SK-N-SH treated with all-trans-retinoic acid at 6 μM for 48 hours (cell line): ENCODE measurements at regions not wholly inside any gene's neighbourhood (a gene's known extent, or its start where the extent isn't known, plus 50 kb on each side); places are given as distances from the start of the nearest gene placed in this dataset.

ENCODE experiments used
- ATAC-seq: fragments of 200-7000 bp; cut with Tn5 transposase; 3 replicates; pipeline ENCODE4 v1.9.1; 2020; ENCODE audit warnings: mild to moderate bottlenecking, moderate library complexity
- ARNTL ChIP-seq: fragments of 450-650 bp; formaldehyde crosslinking; IDR thresholded peaks from 2 replicates; pipeline ENCODE4 v1.5.0; 2020; ENCODE audit warnings: low read depth, mild to moderate bottlenecking, moderate library complexity, borderline replicate concordance
- BACH2 ChIP-seq: fragments of 250-450 bp; sonication (Bioruptor Pico); IDR thresholded peaks from 2 replicates; pipeline ENCODE4 v1.9.0; 2021; ENCODE audit warnings: mild to moderate bottlenecking, borderline replicate concordance
- CSDC2 ChIP-seq: fragments of 250-450 bp; sonication (Bioruptor Pico); IDR thresholded peaks from 2 replicates; pipeline ENCODE4 v1.5.0; 2020; ENCODE audit warnings: mild to moderate bottlenecking, moderate library complexity
- ESRRG ChIP-seq: fragments of 250-450 bp; sonication (Bioruptor Pico); IDR thresholded peaks from 2 replicates; pipeline ENCODE4 v1.6.1; 2021; ENCODE audit warnings: mild to moderate bottlenecking
- GLIS3 ChIP-seq: fragments of 250-450 bp; sonication (Bioruptor Pico); IDR thresholded peaks from 2 replicates; pipeline ENCODE4 v1.5.0; 2020; ENCODE audit warnings: mild to moderate bottlenecking, moderate library complexity
- OSR1 ChIP-seq: fragments of 250-450 bp; sonication (Bioruptor Pico); IDR thresholded peaks from 2 replicates; pipeline ENCODE4 v1.8.0; 2022; ENCODE audit warnings: moderate library complexity, mild to moderate bottlenecking, inconsistent platforms
- PPARA ChIP-seq: fragments of 250-450 bp; sonication (Bioruptor Pico); IDR thresholded peaks from 2 replicates; pipeline ENCODE4 v1.5.0; 2020; ENCODE audit warnings: mild to moderate bottlenecking, borderline replicate concordance
- RARB ChIP-seq: fragments of 250-450 bp; sonication (Bioruptor Pico); IDR thresholded peaks from 2 replicates; pipeline ENCODE4 v1.8.0; 2021; ENCODE audit warnings: mild to moderate bottlenecking, moderate library complexity
- SNAI2 ChIP-seq: fragments of 250-450 bp; sonication (Bioruptor Pico); IDR thresholded peaks from 2 replicates; pipeline ENCODE4 v1.5.0; 2020; ENCODE audit warnings: mild to moderate bottlenecking, moderate library complexity
- TCF4 ChIP-seq: fragments of 250-450 bp; sonication (Bioruptor Pico); IDR thresholded peaks from 2 replicates; pipeline ENCODE4 v1.8.0; 2021; ENCODE audit warnings: mild to moderate bottlenecking, moderate library complexity, borderline replicate concordance
- TOX ChIP-seq: fragments of 250-450 bp; sonication (Bioruptor Pico); IDR thresholded peaks from 2 replicates; pipeline ENCODE4 v1.8.0; 2021; ENCODE audit warnings: mild to moderate bottlenecking, moderate library complexity, borderline replicate concordance
- ZC3H10 ChIP-seq: fragments of 250-450 bp; sonication (Bioruptor Pico); IDR thresholded peaks from 2 replicates; pipeline ENCODE4 v1.5.1; 2021; ENCODE audit warnings: mild to moderate bottlenecking, moderate library complexity
- ZFP3 ChIP-seq: fragments of 250-450 bp; sonication (Bioruptor Pico); IDR thresholded peaks from 2 replicates; pipeline ENCODE4 v1.5.0; 2020; ENCODE audit warnings: mild to moderate bottlenecking, moderate library complexity
- ZFP30 ChIP-seq: fragments of 450-650 bp; formaldehyde crosslinking; IDR thresholded peaks from 2 replicates; pipeline ENCODE4 v1.5.0; 2022; ENCODE audit warnings: mild to moderate bottlenecking, moderate library complexity
- ZNF565 ChIP-seq: fragments of 450-650 bp; formaldehyde crosslinking; conservative IDR thresholded peaks from 2 replicates; pipeline ENCODE4 v1.5.0; 2020; ENCODE audit warnings: low read depth, mild to moderate bottlenecking, moderate library complexity
- ZNF70 ChIP-seq: fragments of 450-650 bp; formaldehyde crosslinking; IDR thresholded peaks from 2 replicates; pipeline ENCODE4 v1.5.0; 2020; ENCODE audit warnings: mild to moderate bottlenecking, moderate library complexity
- TF ChIP-seq, protein P1 (sequence below): fragments of 250-450 bp; sonication (Bioruptor Pico); IDR thresholded peaks from 2 replicates; pipeline ENCODE4 v1.5.0; 2020; ENCODE audit warnings: mild to moderate bottlenecking, moderate library complexity
- TF ChIP-seq, protein P2 (sequence below): fragments of 250-450 bp; sonication (Bioruptor Pico); IDR thresholded peaks from 2 replicates; pipeline ENCODE4 v1.5.1; 2020; ENCODE audit warnings: low read depth, mild to moderate bottlenecking, moderate library complexity
- TF ChIP-seq, protein P3 (sequence below): fragments of 250-450 bp; sonication (Bioruptor Pico); IDR thresholded peaks from 2 replicates; pipeline ENCODE4 v1.5.1; 2021; ENCODE audit warnings: mild to moderate bottlenecking, moderate library complexity
- TF ChIP-seq, protein P4 (sequence below): fragments of 250-450 bp; sonication (Bioruptor Pico); IDR thresholded peaks from 2 replicates; pipeline ENCODE4 v1.8.0; 2021; ENCODE audit warnings: low read depth, mild to moderate bottlenecking, moderate library complexity, borderline replicate concordance
- TF ChIP-seq, protein P5 (sequence below): fragments of 250-450 bp; sonication (Bioruptor Pico); IDR thresholded peaks from 2 replicates; pipeline ENCODE4 v1.8.0; 2020; ENCODE audit warnings: mild to moderate bottlenecking, moderate library complexity, borderline replicate concordance

DNA sequence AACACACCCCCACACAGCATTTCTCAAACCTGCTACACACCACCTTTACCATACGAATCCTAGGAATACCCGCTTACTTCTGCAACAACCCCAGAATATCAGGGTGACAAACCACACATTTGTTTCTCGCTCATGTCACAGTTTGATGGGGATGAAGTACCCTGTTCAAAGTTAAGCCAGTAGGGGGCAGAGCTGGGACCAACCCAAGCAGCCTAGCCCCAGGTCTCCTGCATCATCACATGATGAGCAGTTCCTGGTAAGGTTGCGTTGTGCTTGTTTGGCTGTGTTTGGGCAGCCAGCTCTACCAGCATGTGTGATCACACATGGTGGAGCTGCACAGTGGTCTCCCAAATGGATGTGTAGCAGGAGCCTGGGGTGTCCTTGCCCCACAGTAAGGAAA lies 103.6 kb upstream of the C16orf82 start:
- TF ChIP-seq, protein P1, sequence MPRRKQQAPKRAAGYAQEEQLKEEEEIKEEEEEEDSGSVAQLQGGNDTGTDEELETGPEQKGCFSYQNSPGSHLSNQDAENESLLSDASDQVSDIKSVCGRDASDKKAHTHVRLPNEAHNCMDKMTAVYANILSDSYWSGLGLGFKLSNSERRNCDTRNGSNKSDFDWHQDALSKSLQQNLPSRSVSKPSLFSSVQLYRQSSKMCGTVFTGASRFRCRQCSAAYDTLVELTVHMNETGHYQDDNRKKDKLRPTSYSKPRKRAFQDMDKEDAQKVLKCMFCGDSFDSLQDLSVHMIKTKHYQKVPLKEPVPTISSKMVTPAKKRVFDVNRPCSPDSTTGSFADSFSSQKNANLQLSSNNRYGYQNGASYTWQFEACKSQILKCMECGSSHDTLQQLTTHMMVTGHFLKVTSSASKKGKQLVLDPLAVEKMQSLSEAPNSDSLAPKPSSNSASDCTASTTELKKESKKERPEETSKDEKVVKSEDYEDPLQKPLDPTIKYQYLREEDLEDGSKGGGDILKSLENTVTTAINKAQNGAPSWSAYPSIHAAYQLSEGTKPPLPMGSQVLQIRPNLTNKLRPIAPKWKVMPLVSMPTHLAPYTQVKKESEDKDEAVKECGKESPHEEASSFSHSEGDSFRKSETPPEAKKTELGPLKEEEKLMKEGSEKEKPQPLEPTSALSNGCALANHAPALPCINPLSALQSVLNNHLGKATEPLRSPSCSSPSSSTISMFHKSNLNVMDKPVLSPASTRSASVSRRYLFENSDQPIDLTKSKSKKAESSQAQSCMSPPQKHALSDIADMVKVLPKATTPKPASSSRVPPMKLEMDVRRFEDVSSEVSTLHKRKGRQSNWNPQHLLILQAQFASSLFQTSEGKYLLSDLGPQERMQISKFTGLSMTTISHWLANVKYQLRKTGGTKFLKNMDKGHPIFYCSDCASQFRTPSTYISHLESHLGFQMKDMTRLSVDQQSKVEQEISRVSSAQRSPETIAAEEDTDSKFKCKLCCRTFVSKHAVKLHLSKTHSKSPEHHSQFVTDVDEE (CRISPR knock-in tag), result no peak
- TF ChIP-seq ZNF565 (CRISPR knock-in tag) (no peak), CSDC2 (CRISPR knock-in tag) (no peak), PPARA (no peak), ZC3H10 (CRISPR knock-in tag) (no peak), BACH2 (no peak), ZFP3 (CRISPR knock-in tag) (no peak), SNAI2 (CRISPR knock-in tag) (no peak), OSR1 (CRISPR knock-in tag) (no peak), ESRRG (no peak), GLIS3 (no peak), ZNF70 (no peak), ARNTL (CRISPR knock-in tag) (no peak), TOX (CRISPR knock-in tag) (no peak)
- TF ChIP-seq, protein P2, sequence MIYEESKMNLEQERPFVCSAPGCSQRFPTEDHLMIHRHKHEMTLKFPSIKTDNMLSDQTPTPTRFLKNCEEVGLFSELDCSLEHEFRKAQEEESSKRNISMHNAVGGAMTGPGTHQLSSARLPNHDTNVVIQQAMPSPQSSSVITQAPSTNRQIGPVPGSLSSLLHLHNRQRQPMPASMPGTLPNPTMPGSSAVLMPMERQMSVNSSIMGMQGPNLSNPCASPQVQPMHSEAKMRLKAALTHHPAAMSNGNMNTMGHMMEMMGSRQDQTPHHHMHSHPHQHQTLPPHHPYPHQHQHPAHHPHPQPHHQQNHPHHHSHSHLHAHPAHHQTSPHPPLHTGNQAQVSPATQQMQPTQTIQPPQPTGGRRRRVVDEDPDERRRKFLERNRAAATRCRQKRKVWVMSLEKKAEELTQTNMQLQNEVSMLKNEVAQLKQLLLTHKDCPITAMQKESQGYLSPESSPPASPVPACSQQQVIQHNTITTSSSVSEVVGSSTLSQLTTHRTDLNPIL, result no peak
- TF ChIP-seq, protein P3, sequence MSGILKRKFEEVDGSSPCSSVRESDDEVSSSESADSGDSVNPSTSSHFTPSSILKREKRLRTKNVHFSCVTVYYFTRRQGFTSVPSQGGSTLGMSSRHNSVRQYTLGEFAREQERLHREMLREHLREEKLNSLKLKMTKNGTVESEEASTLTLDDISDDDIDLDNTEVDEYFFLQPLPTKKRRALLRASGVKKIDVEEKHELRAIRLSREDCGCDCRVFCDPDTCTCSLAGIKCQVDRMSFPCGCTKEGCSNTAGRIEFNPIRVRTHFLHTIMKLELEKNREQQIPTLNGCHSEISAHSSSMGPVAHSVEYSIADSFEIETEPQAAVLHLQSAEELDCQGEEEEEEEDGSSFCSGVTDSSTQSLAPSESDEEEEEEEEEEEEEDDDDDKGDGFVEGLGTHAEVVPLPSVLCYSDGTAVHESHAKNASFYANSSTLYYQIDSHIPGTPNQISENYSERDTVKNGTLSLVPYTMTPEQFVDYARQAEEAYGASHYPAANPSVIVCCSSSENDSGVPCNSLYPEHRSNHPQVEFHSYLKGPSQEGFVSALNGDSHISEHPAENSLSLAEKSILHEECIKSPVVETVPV (CRISPR knock-in tag), result no peak
- TF ChIP-seq, protein P4, sequence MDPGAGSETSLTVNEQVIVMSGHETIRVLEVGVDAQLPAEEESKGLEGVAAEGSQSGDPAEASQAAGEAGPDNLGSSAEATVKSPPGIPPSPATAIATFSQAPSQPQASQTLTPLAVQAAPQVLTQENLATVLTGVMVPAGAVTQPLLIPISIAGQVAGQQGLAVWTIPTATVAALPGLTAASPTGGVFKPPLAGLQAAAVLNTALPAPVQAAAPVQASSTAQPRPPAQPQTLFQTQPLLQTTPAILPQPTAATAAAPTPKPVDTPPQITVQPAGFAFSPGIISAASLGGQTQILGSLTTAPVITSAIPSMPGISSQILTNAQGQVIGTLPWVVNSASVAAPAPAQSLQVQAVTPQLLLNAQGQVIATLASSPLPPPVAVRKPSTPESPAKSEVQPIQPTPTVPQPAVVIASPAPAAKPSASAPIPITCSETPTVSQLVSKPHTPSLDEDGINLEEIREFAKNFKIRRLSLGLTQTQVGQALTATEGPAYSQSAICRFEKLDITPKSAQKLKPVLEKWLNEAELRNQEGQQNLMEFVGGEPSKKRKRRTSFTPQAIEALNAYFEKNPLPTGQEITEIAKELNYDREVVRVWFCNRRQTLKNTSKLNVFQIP (CRISPR knock-in tag), result no peak
- TF ChIP-seq, protein P5, sequence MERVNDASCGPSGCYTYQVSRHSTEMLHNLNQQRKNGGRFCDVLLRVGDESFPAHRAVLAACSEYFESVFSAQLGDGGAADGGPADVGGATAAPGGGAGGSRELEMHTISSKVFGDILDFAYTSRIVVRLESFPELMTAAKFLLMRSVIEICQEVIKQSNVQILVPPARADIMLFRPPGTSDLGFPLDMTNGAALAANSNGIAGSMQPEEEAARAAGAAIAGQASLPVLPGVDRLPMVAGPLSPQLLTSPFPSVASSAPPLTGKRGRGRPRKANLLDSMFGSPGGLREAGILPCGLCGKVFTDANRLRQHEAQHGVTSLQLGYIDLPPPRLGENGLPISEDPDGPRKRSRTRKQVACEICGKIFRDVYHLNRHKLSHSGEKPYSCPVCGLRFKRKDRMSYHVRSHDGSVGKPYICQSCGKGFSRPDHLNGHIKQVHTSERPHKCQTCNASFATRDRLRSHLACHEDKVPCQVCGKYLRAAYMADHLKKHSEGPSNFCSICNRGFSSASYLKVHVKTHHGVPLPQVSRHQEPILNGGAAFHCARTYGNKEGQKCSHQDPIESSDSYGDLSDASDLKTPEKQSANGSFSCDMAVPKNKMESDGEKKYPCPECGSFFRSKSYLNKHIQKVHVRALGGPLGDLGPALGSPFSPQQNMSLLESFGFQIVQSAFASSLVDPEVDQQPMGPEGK (CRISPR knock-in tag), result no peak
- no peak for ATAC-seq

DNA sequence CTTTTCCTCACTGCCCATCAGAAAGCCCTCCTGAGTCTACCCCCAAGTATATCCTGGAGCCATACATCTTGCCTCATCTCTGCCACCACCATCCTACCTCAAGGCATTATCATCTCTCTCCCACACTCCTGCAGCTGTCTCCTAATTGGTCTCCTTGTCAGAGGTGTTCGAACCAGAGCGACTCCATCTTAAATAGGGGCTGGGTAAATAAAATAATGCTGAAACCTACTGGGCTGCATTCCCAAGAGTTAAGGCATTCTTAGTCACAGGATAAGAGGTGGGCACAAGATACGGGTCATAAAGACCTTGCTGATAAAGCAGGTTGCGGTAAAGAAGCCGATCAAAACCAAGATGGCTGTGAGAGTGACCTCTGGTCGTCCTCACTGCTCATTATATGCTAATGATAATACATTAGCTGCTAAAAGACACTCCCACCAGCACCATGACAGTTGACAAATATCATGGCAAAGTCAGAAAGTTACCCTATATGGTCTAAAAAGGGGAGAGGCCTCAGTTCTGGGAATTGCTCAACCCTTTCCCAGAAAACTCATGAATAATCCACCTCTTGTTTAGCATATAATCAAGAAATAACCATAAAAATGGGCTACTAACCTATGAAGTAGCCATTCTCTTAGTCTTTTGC lies 97.0 kb upstream of the C16orf82 start:
- ATAC-seq, result no peak
- TF ChIP-seq SNAI2 (CRISPR knock-in tag), result no peak
- TF ChIP-seq PPARA, result no peak
- TF ChIP-seq TOX (CRISPR knock-in tag), result no peak
- TF ChIP-seq ZC3H10 (CRISPR knock-in tag), result no peak
- TF ChIP-seq, protein P4 (CRISPR knock-in tag), result no peak
- no peak for TF ChIP-seq OSR1 (CRISPR knock-in tag)
- TF ChIP-seq TCF4 (CRISPR knock-in tag), result no peak

DNA sequence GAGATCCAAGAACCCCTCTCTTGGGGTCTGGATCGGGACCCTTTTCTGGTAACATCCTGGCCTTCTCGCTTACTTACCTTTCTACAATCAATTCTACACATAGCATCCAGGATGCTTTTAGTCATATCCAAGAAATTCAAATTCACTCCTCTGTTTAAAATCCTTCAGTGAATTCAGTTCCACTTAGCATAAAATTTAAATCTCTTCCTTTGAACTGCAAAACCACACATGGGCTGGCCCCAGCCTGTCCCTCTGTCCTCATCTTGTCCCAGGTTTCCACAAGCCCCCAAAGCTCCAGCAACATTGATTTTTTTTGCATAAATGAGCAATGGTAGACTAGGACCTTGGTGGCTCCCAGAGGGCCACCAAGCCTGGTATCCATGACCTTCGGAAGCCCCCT lies 96.4 kb upstream of the C16orf82 start:
- ATAC-seq, result no peak
- TF ChIP-seq, protein P4 (CRISPR knock-in tag), result no peak
- no peak for TF ChIP-seq GLIS3
- TF ChIP-seq ZFP30 (CRISPR knock-in tag), result no peak
- no peak for TF ChIP-seq ARNTL (CRISPR knock-in tag)
- TF ChIP-seq, protein P5 (CRISPR knock-in tag), result no peak
- TF ChIP-seq, protein P3 (CRISPR knock-in tag), result no peak
- no peak for TF ChIP-seq OSR1 (CRISPR knock-in tag)
- no peak for TF ChIP-seq RARB (CRISPR knock-in tag)
- TF ChIP-seq ZNF70, result no peak
